H1 (cell line): ENCODE measurements at regions not wholly inside any gene's neighbourhood (a gene's known extent, or its start where the extent isn't known, plus 50 kb on each side); places are given as distances from the start of the nearest gene placed in this dataset.

ENCODE experiments used
- CTCF ChIA-PET: fragments of 300-600 bp; sonication (Branson Sonifier 250); formaldehyde crosslinking; loops from one replicate; lab custom pipeline; 2021; ENCODE audit not compliant: partially characterized antibody; lab: Charles Lee
- POLR2A ChIA-PET: fragments of 300-600 bp; sonication (Branson Sonifier 250); formaldehyde crosslinking; loops from one replicate; lab custom pipeline; 2021; ENCODE audit warnings: inconsistent platforms; ENCODE audit not compliant: partially characterized antibody; lab: Charles Lee
- DNase-seq, 2 experiments: peaks; one replicate each; pipeline versions ENCODE4 v3.0.0 to v3.0.0-alpha.2; 2010 to 2022; ENCODE audit warnings: low spot score in 2 of 2, low read depth in 1 of 2, mixed read lengths in 1 of 2
- FAIRE-seq: peaks from 2 replicates; lab custom pipeline; 2011; peaks lifted over from hg19 to GRCh38; lab: Jason Lieb, UNC
- H2AFZ ChIP-seq: 2 replicates; pipeline ENCODE4 v1.8.1; 2012; ENCODE audit warnings: low read length, inconsistent platforms
- H2AK5ac ChIP-seq: 2 replicates; pipeline ENCODE4 v1.6.1; 2013; ENCODE audit warnings: low read depth, low read length
- H2BK120ac ChIP-seq: replicated peaks from 2 replicates; pipeline ENCODE3; 2013; ENCODE audit warnings: low read depth, low read length, inconsistent platforms
- H2BK12ac ChIP-seq: 2 replicates; pipeline ENCODE4 v1.6.1; 2013; ENCODE audit warnings: low read depth, low read length
- H2BK15ac ChIP-seq: 2 replicates; pipeline ENCODE4 v1.6.1; 2013; ENCODE audit warnings: low read length
- H2BK20ac ChIP-seq: 2 replicates; pipeline ENCODE4 v1.6.1; 2013; ENCODE audit warnings: low read length
- H2BK5ac ChIP-seq: 2 replicates; pipeline ENCODE4 v1.6.1; 2013; ENCODE audit warnings: low read depth, low read length
- H3K14ac ChIP-seq: 2 replicates; pipeline ENCODE4 v1.6.1; 2013; ENCODE audit warnings: inconsistent platforms; ENCODE audit not compliant: insufficient read length
- H3K18ac ChIP-seq: 2 replicates; pipeline ENCODE4 v1.6.1; 2013; ENCODE audit warnings: low read length; ENCODE audit errors: extremely low read depth
- H3K23ac ChIP-seq: 2 replicates; pipeline ENCODE4 v1.6.1; 2013; ENCODE audit warnings: inconsistent platforms; ENCODE audit not compliant: insufficient read length
- H3K23me2 ChIP-seq: 2 replicates; pipeline ENCODE4 v1.6.1; 2013; ENCODE audit warnings: low read depth, low read length
- H3K27ac ChIP-seq: 2 replicates; pipeline ENCODE4 v1.6.1; 2011; ENCODE audit warnings: low read depth, low read length, inconsistent platforms
- H3K27me3 ChIP-seq, 4 experiments: replicated peaks in 1 of 4; 1 replicate in 1 of 4; 2 replicates in 3 of 4; pipeline versions ENCODE4 v1.6.1 to v1.8.1; 2011 to 2013; ENCODE audit warnings: low read length in 3 of 4, mild to moderate bottlenecking in 3 of 4, inconsistent platforms in 2 of 4, mixed read lengths in 2 of 4, moderate library complexity in 1 of 4; ENCODE audit not compliant: control insufficient read depth in 3 of 4, insufficient read depth in 3 of 4; ENCODE audit errors: extremely low read depth in 1 of 4
- H3K36me3 ChIP-seq, 4 experiments: 2 replicates each; pipeline versions ENCODE4 v1.6.1 to v1.8.1; 2011 to 2013; ENCODE audit warnings: mild to moderate bottlenecking in 4 of 4, low read length in 3 of 4, moderate library complexity in 2 of 4, control low read depth in 1 of 4, inconsistent platforms in 1 of 4; ENCODE audit not compliant: insufficient read depth in 4 of 4, control insufficient read depth in 2 of 4
- H3K4ac ChIP-seq: replicated peaks from 2 replicates; pipeline ENCODE3; 2013; ENCODE audit warnings: low read length, low read depth, mixed read lengths, inconsistent platforms; ENCODE audit not compliant: insufficient read length
- H3K4me1 ChIP-seq, 4 experiments: replicated peaks in 1 of 4; 1 replicate in 1 of 4; 2 replicates in 3 of 4; pipeline versions ENCODE4 v1.6.1 to v1.8.1; 2011 to 2013; ENCODE audit warnings: low read length in 3 of 4, inconsistent platforms in 2 of 4, mixed read lengths in 1 of 4; ENCODE audit not compliant: insufficient read depth in 4 of 4, control insufficient read depth in 3 of 4
- H3K4me2 ChIP-seq, 2 experiments: 2 replicates each; pipeline versions ENCODE4 v1.6.1 to v1.8.1; 2011 to 2013; ENCODE audit warnings: low read depth in 2 of 2, low read length in 2 of 2, control low read depth in 1 of 2, inconsistent platforms in 1 of 2, mild to moderate bottlenecking in 1 of 2; ENCODE audit not compliant: insufficient read depth in 1 of 2
- H3K4me3 ChIP-seq, 4 experiments: fragments of 200-600, 300-600 bp in 1 of 4; sonication (generic), shearing (Covaris generic), sonication (Bioruptor Twin) in 1 of 4; 2 replicates each; pipeline versions ENCODE4 v1.5.1 to v1.8.1; 2011 to 2016; ENCODE audit warnings: low read length in 4 of 4, low read depth in 3 of 4, control low read depth in 2 of 4, inconsistent platforms in 2 of 4, mild to moderate bottlenecking in 2 of 4, mixed read lengths in 1 of 4, moderate library complexity in 1 of 4; ENCODE audit not compliant: insufficient read depth in 2 of 4; ENCODE audit errors: extremely low read depth in 1 of 4
- H3K56ac ChIP-seq: replicated peaks from 2 replicates; pipeline ENCODE3; 2013; ENCODE audit warnings: low read depth, mild to moderate bottlenecking, mixed read lengths, low read length, inconsistent platforms; ENCODE audit not compliant: insufficient read length
- H3K79me1 ChIP-seq: 2 replicates; pipeline ENCODE4 v1.6.1; 2013; ENCODE audit warnings: low read depth, low read length, control low read depth
- H3K79me2 ChIP-seq, 2 experiments: 2 replicates each; pipeline versions ENCODE4 v1.6.1 to v1.8.1; 2012 to 2013; ENCODE audit warnings: low read length in 2 of 2, mild to moderate bottlenecking in 2 of 2, inconsistent platforms in 1 of 2; ENCODE audit not compliant: insufficient read depth in 2 of 2, control insufficient read depth in 1 of 2
- H3K9ac ChIP-seq, 4 experiments: replicated peaks in 1 of 4; 1 replicate in 1 of 4; 2 replicates in 3 of 4; pipeline versions ENCODE4 v1.6.1 to v1.8.1; 2011 to 2013; ENCODE audit warnings: low read depth in 3 of 4, low read length in 3 of 4, control low read depth in 2 of 4, mild to moderate bottlenecking in 2 of 4, moderate library complexity in 2 of 4, inconsistent platforms in 1 of 4; ENCODE audit errors: extremely low read depth in 1 of 4
- H3K9me3 ChIP-seq, 2 experiments: 2 replicates each; pipeline versions ENCODE4 v1.6.1 to v1.8.1; 2012 to 2013; ENCODE audit warnings: mild to moderate bottlenecking in 2 of 2, moderate library complexity in 2 of 2, control low read depth in 1 of 2, inconsistent platforms in 1 of 2, low read depth in 1 of 2, low read length in 1 of 2, mixed read lengths in 1 of 2; ENCODE audit not compliant: insufficient read depth in 2 of 2
- H4K20me1 ChIP-seq, 2 experiments: replicated peaks in 1 of 2; 2 replicates each; pipeline versions ENCODE3 to v1.8.1; 2011 to 2013; ENCODE audit warnings: inconsistent platforms in 2 of 2, low read length in 2 of 2, mild to moderate bottlenecking in 1 of 2; ENCODE audit not compliant: insufficient read depth in 2 of 2, control insufficient read depth in 1 of 2
- H4K5ac ChIP-seq: 2 replicates; pipeline ENCODE4 v1.6.1; 2013; ENCODE audit warnings: low read length, low read depth, mixed read lengths, inconsistent platforms; ENCODE audit not compliant: insufficient read length
- H4K8ac ChIP-seq: 2 replicates; pipeline ENCODE4 v1.8.0; 2013; ENCODE audit warnings: mild to moderate bottlenecking, moderate library complexity, low read length, inconsistent platforms; ENCODE audit not compliant: insufficient read depth; ENCODE audit errors: extremely low read depth
- H4K91ac ChIP-seq: replicated peaks from 2 replicates; pipeline ENCODE3; 2013; ENCODE audit warnings: low read length, mixed read lengths, inconsistent platforms; ENCODE audit not compliant: insufficient read length
- E2F6 ChIP-seq: IDR thresholded peaks from 2 replicates; pipeline ENCODE4 v1.6.1; 2012; ENCODE audit warnings: inconsistent platforms
- EP300 ChIP-seq, 2 experiments: IDR thresholded peaks; 1 replicate in 1 of 2; 2 replicates in 1 of 2; pipeline ENCODE4 v1.6.1; 2011 to 2012; ENCODE audit warnings: low read depth in 2 of 2, low read length in 2 of 2, mild to moderate bottlenecking in 2 of 2, borderline replicate concordance in 1 of 2, inconsistent platforms in 1 of 2, moderate library complexity in 1 of 2
- EZH2 ChIP-seq: fragments of 200-600 bp; sonication (generic); IDR thresholded peaks from 2 replicates; pipeline ENCODE4 v1.7.1; 2012; ENCODE audit warnings: low read depth, mild to moderate bottlenecking, moderate library complexity, low read length, inconsistent platforms; ENCODE audit not compliant: severe bottlenecking
- GABPA ChIP-seq: IDR thresholded peaks from 2 replicates; pipeline ENCODE4 v1.6.1; 2011; ENCODE audit warnings: mild to moderate bottlenecking, low read length, moderate library complexity, borderline replicate concordance; ENCODE audit not compliant: insufficient read depth
- GTF2F1 ChIP-seq: IDR thresholded peaks from 2 replicates; pipeline ENCODE4 v1.6.1; 2012; ENCODE audit warnings: low read depth, low read length, improper control_type of control experiment, borderline replicate concordance
- PHF8 ChIP-seq: fragments of 200-600 bp; sonication (generic); conservative IDR thresholded peaks from 2 replicates; pipeline ENCODE4 v1.7.1; 2012; ENCODE audit warnings: low read depth, mild to moderate bottlenecking, inconsistent platforms, low read length, moderate library complexity
- POU5F1 ChIP-seq: IDR thresholded peaks from 2 replicates; pipeline ENCODE4 v1.6.1; 2011; ENCODE audit warnings: low read depth, mild to moderate bottlenecking, low read length, moderate library complexity
- SP1 ChIP-seq: IDR thresholded peaks from 2 replicates; pipeline ENCODE4 v1.6.1; 2011; ENCODE audit warnings: low read depth, low read length
- TEAD4 ChIP-seq: IDR thresholded peaks from 2 replicates; pipeline ENCODE4 v1.6.1; 2012; ENCODE audit warnings: low read depth, low read length, inconsistent platforms, mixed read lengths
- USF2 ChIP-seq: IDR thresholded peaks from 2 replicates; pipeline ENCODE4 v1.6.1; 2011; ENCODE audit warnings: low read length, improper control_type of control experiment
- YY1 ChIP-seq: IDR thresholded peaks from 2 replicates; pipeline ENCODE4 v1.6.1; 2011; ENCODE audit warnings: low read depth, mild to moderate bottlenecking, low read length
- WGBS, 2 experiments: shearing (Covaris generic) in 1 of 2; methylation state at CpG; one replicate each; pipeline versions ENCODE4 v1.1.6 to v1.1.7; 2013 to 2015; ENCODE audit warnings: low lambda C conversion rate in 2 of 2, mixed read lengths in 2 of 2, inconsistent platforms in 1 of 2, low coverage in 1 of 2, missing lambda C conversion rate in 1 of 2; ENCODE audit not compliant: insufficient replicate concordance in 2 of 2, insufficient coverage in 1 of 2, insufficient read length in 1 of 2; ENCODE audit errors: extremely low coverage in 1 of 2, missing lambda C conversion rate in 1 of 2; 5-methylcytosine and 5-hydroxymethylcytosine counted together

- Histone ChIP-seq H2AK5ac (no peak overlapping the region), H2BK12ac (no peak overlapping the region), H4K5ac (no peak overlapping the region), H3K79me1 (no peaks in the 10 kb centered on the region), H3K4me1 (no peaks in the 10 kb centered on the region; a peak in 2 of 7 replicates), H2BK15ac (no peak overlapping the region), H3K36me3 (no peaks in the 10 kb centered on the region), H3K9ac (no peak overlapping the region), H3K4ac (no peak overlapping the region), H3K14ac (no peak overlapping the region), H3K79me2 (no peaks in the 10 kb centered on the region), H2BK20ac (no peak overlapping the region), H4K91ac (no peak overlapping the region), H4K20me1 (no peaks in the 10 kb centered on the region), H2AFZ (no peak overlapping the region), H3K23ac (no peak overlapping the region), H3K4me3 (no peak overlapping the region), H3K27me3 (no peaks in the 10 kb centered on the region; a peak in 1 of 7 replicates), H3K56ac (no peak overlapping the region), H3K23me2 (no peaks in the 10 kb centered on the region), H2BK5ac (no peak overlapping the region), H2BK120ac (no peak overlapping the region), H3K4me2 (no peak overlapping the region), H3K27ac (no peak overlapping the region), H4K8ac (no peak overlapping the region), H3K9me3 (no peaks in the 10 kb centered on the region), H3K18ac (no peak overlapping the region)
- WGBS, 2 experiments = 83% methylated on average over 6 of the region's 6 CpGs; no CpG with 5 or more reads in 1 of the 2 experiments
- no peak for FAIRE-seq
- DNase-seq = no peak
- POLR2A ChIA-PET = interaction anchor here (1.0 kb wide), 1 partner anchor 8 kb away, joined by 3 read pairs; no protein-coding TSS in a partner anchor
- CTCF ChIA-PET = interaction anchor here (0.6 to 6.9 kb wide), 4 partner anchors 9 to 73 kb away, joined by 3 to 49 read pairs (median 26); no protein-coding TSS in a partner anchor
- TF ChIP-seq TEAD4 (no peak), POU5F1 (no peak), PHF8 (no peak), USF2 (no peak), EZH2 (no peak), GTF2F1 (no peak), GABPA (no peak), SP1 (no peak), E2F6 (no peak), YY1 (no peak), EP300 (IDR thresholded peaks at IDR 0.05; ENCODE audit: borderline replicate concordance in 1 of 2, low read depth in 2 of 2, low read length in 2 of 2) (no peak)
Measured at GRCh38 chr17:34435182-34435928, 72.3 kb upstream of the CCL1 start.
